Left lobe of liver (tissue), 2 donors: ENCODE measurements at regions not wholly inside any gene's neighbourhood (a gene's known extent, or its start where the extent isn't known, plus 50 kb on each side); places are given as distances from the start of the nearest gene placed in this dataset.
"Not testable (repeated sequence)": the region's sequence is repeated elsewhere in the genome, so short reads cannot be mapped to it uniquely, and the experiment has no call there.

ENCODE experiments used
- ATAC-seq: fragments of 200-7000 bp; cut with Tn5 transposase; one replicate; pipeline ENCODE4 v1.9.1; 2020; ENCODE audit warnings: mild to moderate bottlenecking, moderate library complexity
- DNase-seq: peaks from one replicate; pipeline ENCODE4 v3.0.0-alpha.2; 2020; ENCODE audit warnings: low spot score
- donor health status: DM: no; HTN: no; CAD: no; lungs with moderate emphysema.
- donor health status: DM: no; HTN: yes; CAD: no.

DNA sequence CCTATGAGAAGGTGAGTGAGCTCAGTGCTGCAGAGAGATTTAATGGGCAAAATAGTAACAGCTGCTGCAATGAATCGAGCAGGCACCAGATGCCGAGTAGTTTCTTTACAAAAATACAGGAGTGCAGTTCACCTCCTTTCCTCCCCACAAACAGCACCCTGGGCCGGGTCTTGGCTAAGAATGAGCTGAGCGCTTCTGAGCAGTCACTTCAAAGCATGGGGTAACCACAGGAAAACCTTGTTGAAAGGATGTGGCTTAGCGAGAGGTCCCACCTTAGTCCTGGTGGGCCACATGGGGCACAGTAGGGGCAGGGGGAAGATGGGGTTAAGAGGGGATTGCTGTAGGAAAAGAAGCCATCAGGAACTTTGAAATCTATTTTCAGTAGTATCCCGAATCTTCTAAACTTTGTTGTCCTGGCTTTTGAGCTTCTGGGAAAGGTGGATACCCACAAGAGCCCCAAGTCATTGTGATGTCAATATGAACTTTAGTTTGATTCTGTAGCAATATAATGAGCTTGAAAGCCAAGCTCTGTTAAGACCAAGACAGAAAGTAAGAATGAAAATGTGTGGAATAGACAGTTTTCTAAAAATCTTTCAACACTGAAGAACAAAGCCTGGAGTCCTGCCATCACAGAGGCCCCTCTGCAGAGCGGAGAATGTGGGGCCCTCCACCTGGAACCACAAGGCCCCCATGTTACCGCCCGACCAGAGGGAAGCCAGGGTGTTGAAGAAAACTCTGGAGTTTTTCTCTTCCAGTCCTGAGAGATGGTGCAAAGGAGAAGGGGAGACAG lies 101.0 kb upstream of the ZNF236 start:
- no peak for DNase-seq
- no peak for ATAC-seq

DNA sequence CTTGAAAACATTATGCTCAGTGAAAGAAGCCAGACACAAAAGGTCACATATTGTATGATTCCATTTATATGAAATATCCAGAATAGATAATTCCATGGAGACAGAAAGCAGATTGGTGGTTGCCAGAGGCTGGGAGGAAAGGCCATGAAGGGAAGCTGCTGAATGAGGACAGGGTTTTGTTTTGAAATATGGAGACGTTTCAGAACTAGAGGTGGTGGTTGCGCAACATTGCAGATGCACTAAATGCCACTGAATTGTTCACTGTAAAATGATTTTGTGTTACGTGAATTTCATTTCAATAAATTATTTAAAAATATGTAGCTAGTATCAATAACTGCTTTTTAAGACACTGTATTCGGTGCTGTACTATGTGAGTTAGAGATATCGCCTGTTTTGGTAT lies 101.7 kb upstream of the ZNF236 start:
- no peak for DNase-seq
- ATAC-seq, result no peak

DNA sequence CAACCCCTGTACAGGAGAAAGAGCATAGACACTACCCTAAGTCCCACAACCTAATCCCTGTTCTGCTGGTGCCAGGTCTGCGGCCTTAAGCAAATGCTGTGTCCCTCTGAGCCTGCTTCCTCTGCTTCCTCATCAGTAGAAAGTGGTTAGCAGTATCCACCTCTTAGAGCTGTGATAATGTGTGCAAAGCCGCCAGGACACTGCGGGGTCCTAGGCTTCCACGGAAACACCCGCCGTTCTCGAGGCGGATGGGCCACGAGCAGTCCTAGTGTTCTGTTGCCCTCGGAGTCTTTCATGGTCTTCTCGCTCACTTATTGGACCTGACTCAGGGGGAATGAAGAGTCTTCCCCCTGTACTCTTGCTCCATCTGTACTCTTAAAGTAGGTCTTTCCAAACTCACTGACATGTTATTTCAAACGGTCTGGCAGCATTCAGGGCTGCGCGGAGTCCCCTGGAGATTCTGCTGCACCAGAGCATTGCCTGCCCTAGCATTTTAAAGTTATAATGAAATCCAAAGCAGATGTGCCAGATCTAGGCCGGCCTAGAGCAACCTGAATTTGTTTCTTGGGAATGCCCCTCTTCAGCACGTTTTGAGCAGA lies 107.2 kb upstream of the ZNF236 start:
- DNase-seq (no peak), ATAC-seq (no peak)

DNA sequence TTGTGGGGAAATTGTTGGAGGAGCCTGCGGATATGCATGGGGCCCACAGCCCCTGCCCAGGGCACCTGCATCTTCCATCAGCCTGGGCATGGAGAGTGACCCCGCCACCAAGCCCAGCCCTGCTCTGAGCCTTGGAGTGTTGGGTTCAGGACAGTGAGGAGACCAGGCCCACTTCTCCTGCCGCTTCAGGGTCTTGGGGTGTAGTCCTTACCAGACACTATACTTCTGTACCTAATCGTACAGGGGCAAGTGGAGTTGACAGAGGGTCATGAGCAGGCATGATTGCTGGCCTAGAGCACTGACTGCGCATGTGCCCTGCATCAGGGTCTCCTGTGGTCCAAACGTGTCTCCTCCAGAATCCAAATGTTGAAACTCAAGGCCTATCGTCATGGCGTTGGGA lies 108.9 kb upstream of the ZNF236 start:
- ATAC-seq, result no peak
- no peak for DNase-seq

DNA sequence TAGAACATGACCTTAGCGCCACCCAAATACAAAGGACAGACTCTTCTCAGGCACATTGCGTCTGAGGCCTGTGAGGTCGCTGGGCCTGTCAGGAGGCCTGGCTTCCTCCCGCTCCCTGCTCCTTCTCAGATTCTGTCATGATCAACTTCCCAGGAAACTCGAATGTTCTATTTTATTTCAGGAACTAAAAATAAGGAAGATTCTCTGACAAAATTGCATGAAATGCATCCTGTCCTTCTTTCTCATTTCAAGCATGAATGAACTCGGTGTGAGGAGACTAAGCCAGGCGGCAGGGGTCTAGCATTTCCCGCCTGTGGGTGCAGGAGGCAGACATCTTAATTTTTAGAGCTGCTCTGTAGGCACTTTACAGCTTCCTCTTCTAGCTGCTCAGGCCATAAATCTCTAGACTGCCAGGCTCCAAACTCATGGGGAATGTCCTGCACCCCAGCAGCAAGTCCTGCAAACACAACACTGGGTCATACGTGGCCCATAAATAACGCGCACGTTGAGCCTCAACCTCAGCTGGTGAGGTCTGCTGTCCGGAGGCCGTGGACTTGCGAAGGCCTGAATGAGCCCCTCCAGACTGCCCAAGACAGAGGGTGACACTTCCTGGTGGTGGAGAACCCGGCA lies 109.7 kb upstream of the ZNF236 start:
- DNase-seq (no peak), ATAC-seq (no peak)

DNA sequence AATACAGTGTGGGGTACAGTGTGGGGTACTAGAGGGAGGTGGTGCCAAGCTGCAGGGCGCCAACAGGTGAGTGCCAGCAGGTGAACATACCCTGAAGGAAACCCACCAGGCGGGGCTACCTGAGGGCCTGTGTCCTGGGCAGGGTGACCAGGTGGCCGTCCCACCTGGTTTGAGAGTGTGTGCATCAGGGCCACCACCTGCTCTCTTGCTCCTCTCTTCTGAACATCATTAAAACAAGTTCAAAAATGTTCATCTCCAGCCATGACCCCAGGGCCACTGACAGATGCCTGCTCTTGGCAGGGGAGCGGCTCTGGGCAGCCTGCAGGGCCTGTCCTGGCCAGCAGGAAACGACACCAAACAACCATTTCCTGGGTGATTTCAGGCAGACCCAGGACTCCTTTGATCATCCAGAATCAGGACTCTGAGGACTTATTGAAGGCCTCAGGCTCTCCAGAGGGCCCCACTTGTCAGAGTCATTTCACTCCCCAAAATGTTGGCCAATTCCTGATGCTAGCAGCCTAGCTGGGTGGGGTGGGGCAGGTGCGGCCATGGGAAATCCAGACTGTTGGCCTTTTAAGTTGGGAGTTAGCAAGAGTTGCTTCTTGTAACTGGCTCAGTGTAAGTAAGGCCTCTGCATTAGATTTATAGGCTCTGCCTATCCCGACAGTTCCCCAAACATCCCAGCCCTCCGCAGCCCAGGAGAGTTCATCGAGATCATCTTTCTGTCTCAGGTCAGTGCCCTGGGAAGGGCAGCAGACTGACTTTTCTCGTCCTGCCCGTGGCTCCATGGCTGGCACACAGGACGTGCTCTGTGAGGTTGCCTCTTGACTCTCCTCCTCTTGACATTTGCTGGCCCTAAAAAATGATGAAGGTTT lies 111.5 kb upstream of the ZNF236 start:
- ATAC-seq (no peak), DNase-seq (no peak)

DNA sequence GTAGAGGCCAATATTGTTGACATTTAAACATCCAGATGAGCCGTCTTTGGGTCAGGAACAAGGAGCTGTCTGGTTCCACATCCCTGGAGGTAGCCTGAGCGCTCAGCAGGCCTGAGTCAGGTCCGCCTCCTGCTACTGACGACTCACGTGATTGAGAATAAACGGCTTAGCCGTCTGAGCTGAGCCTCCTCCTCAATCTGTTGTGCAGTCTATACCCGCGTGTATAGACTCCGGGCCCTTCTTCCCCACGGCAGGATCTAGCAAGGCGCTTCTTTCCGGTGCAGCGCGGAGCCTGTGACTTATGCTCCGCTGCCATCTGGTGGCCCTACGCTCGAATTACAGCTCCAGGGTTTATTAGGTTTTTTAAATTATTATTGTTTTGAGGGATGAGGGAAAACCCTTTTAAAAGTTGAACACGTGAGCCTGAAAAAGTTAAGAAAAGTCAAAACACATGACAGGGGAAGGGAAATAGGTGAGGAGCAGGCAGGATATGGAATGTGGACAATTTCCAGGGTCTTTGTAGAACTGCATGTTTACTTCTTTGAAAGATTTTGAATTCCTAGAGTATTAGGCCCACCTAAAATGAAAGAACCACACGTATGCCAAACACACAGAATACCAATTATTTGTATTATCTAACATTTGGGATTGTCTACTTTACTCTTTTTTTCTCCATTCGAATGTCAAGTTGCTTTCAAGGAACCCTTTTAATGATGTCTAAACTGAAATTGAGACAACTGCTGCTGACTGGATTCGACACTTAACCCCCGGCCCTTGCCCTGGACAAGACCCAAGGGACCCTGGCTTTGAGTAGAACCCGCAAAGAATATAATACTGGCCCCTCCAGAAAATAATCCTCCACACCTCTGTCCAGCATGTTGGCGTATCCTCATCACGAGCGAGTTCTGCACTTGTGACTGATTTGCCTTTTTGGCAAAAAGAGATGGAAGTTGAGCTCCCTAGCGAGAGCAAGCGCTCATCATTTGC lies 112.4 kb upstream of the ZNF236 start:
- peak; percentile 61 for DNase-seq
- ATAC-seq, result peak; percentile 97

DNA sequence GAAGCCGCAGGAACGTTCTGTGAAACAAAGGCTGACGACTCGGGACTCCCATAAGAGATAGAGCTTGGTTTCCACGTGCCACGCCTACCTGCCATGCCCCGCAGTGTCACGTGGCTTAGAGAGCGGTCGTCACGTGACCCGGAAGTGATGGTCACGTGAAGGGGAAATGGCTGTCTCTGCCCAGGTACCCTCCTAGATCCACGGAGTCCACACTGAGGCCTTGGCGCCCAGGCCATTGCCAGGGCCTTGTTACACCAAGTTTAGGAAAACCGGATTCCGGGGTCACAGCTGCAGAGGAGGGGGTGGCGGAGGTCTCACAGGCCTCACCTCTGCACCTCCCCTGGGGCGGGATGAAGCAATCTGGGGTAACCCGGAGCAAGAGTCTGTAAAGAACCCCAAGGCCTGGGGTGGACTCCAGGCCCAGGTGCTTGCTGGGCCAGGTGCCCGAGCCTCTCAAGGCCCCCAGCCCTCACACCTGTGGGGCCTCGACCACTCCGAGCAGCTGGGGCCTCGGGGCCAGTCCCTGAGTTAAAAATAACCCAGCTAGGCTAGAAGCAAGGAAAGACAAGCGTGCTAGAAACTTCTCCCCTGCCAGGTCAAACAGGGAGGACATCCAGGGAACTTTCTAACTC lies 113.5 kb upstream of the ZNF236 start:
- no peak for DNase-seq
- ATAC-seq, result no peak

DNA sequence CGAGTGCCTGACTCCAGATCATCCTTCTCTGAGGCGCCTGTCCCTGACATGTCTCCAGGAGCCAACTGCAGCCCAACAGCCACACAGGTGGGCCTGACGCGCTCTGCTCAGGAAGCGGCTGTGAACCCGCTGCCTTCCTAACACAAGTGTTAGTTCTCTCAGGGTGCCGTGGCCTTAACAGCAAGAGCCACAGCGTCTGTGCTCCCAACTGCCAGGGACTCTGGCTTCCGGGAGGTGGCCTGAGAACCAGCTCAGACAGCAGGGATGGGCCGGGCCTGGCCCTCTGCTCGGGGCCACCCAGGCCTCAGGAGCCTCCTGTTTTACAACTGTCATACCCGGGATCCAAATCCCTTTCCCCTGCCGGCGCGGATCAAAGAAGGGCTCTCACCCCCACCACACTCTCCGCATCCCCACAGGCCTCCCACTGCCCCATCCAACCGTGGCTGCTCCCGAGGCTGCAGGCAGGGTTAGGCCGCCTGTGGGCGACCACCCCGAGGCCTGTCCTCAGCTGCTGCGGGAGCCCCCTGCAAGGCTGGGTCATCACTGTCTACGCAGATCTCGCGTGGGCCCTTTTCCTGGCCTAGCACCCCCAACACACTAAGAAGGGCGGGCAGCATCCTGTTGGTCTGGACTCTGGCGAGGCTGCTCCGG lies 114.2 kb upstream of the ZNF236 start:
- DNase-seq (no peak), ATAC-seq (no peak)

DNA sequence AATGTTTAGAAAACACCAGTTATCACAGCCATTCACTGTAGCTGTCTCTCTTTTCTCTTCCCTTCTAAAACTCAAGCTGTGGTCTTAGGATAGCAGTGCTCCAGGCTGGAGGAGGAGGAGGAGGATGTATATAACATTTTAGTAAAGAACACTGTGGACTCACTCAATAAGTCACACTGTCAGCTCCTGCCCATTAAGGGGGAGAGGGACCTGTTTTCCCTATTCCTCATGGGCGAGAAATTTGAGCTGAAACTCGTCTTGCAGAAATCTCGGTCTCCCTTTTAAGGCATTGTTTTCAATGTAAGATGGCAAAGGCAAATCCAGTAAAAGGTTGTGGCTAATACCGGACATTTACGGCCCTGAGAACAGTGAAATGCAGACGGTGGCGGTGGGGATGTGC lies 114.8 kb upstream of the ZNF236 start:
- ATAC-seq (no peak), DNase-seq (no peak)

DNA sequence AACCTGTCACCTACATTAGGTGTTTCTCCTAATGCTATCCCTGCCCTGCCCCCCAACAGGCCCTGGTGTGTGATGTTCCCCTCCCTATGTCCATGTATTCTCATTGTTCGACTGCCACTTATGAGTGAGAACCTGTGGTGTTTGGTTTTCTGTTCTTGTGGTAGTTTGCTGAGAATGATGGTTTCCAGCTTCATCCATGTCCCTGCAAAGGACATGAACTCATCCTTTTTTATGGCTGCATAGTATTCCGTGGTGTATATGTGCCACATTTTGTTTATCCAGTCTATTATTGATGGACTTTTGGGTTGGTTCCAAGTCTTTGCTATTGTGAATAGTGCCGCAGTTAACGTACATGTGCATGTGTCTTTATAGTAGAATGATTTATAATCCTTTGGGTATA lies 117.8 kb upstream of the ZNF236 start:
- not testable (repeated sequence) for DNase-seq, ATAC-seq

DNA sequence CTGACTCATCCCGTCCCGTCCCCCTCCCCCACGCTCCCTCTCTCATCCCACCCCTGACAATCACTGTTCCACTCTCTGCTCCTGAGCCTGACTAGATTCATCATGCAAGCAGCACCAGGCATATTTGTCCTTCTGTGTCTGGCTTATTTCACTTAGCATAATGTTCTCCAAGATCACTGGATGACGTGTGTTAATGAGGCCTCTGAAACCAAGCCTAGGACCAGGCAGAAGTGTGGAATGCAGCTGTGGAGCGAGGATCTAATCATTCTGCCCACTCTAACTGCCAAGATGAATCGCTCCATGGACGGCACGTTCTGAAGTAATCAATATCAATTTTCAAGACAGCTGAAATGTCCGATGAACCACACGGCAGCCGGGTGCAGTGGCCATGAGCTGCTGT lies 122.4 kb upstream of the ZNF236 start:
- DNase-seq, result no peak
- ATAC-seq, result no peak

DNA sequence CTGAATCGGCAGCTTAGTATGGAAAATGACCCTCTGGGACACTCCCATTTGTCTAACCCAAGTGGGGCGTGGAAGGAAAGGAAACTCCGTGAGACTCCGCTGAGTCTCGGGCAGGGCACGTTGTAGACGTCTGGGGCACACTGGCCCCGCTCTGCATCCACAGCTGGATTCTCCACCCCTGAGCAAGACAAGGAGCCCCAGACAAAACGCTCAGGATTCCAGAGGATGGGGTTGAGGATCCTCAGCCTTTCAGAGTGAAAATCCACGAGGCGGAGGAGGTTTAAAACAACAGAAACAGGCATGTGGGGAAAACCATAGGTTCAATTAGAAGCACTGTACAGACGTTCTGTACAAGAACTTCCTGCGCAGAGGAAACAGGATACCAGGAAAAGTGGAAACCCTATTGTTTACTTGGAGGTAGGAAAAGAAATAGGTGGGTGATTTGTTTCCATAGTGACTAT lies 124.9 kb upstream of the ZNF236 start:
- no peak for ATAC-seq
- DNase-seq, result no peak

DNA sequence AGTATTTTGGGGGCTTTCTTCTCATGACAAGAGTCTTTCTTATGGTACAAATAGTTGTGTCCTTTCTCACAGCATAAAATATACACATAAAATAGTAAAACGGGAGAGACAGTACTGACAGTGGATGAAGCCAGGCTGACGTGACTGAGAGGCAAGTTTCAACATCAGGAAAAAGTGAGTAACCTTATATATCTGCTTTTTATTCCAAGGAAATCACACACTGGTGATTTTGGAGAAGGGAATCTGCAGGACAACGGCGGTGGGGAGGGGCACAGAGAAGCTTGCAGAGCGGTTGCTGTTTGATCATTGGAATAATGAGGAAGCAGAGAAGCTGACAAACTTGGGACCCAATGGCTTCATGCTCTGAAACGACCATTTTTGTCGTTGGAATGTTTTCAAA lies 130.6 kb upstream of the ZNF236 start:
- DNase-seq, result no peak

DNA sequence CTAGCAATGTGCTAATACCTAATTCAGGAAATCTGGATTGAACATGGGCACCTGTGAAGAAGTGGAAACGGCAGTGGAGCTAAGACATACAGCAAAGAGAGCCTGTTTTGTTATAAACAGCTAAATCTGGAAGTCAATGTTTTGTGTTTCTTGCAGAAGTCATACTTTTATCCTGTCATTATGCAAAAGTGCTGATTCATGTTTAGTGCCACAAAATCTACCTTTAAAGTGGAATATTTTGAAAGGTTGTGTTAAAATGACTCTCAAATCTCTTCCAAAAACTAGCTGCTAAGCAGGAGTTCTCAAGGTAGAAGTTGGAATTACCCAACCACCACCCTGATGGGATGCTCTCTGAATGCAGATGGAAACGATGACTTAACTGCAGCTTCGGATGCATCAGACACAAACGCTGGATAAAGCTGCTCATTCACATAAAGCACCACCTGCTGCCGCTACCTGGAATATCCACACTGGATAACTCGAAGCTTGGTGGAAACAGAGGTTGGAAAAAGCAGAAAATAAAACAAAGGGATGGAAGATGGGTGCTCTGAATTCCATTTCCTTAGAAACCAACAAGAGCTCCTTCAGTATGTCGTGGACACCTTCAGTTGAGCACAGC lies 132.6 kb upstream of the ZNF236 start:
- DNase-seq, result no peak
- peak; percentile 37 for ATAC-seq

More for the DNA sequence above, 130.6 kb upstream of the ZNF236 start:
- no peak for ATAC-seq

DNA sequence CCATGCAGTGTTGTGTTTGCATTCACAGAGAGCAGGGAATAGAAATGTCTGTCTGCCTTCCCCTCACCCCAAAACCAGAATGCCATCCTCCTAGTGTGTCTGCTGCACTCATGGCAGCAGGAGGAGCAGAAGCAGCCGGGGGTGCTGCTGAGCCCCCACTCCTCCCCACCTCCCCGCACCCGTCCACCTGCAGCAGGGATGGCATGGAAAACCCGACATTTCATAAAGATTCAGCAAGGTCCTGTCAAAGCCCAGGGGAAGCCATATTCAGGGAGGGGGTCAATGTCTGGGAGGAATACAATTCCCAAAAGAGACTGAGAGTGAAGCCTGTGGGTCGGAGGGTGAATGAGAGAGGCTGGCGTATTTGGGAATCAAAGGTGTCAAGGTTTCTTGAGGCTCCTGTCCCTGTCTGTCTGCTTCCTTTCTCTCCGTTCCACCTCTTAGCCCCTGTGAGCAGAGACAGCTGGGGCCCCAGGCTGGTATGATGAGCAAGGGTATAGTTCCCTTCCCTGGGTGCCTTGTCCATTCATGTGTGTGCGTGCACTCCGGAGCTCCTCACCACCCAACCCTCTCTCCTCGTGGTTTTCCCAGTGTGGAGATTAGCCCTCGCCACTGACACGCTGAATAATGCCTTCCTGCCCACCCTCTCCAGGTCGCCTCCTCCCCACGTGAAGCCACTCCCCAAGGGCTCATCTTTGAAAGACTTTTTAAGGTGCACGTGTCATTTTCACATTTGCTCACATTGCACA lies 133.5 kb upstream of the ZNF236 start:
- ATAC-seq (no peak), DNase-seq (no peak)

DNA sequence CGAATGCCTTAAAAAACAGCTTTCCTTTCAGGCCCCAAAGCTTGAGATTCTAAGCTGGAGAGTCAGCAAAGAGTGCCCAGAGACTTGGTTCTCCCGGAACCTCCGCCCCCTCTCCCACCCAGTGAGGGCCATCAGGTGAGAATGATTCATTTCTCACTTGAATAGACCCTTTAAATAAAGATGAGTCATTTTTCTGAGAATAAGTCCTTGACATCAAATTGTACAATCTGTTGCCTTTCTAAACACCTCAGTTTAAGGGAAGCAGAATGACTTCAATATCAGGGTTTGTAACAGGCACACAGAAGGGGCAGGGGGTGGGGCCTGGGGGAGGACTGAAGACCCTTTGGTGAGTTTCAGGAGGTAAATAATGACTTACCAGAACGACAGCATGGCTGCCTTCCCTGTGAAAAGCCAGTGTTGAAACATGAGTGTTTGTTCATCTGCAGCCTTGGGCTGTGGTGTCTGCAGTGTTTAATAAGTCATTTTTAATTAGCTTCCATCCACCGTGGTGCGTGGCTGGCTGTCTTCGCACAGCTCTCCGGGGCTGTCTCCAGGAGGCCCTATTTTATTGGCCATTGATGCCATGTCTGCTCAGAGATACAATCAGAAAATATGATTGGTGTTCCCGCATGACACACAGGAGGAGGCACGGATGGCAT lies 134.9 kb upstream of the ZNF236 start:
- no peak for DNase-seq
- no peak for ATAC-seq
